Activated T-cell treated with anti-CD3 and anti-CD28 coated beads, Interleukin-2, amount 50 U/mL, for 48 hours (primary cell): ENCODE measurements at regions not wholly inside any gene's neighbourhood (a gene's known extent, or its start where the extent isn't known, plus 50 kb on each side); places are given as distances from the start of the nearest gene placed in this dataset.

Experiments
- DNase-seq, 2 experiments: peaks; one replicate each; pipeline ENCODE4 v3.0.0-alpha.2; 2020

DNA sequence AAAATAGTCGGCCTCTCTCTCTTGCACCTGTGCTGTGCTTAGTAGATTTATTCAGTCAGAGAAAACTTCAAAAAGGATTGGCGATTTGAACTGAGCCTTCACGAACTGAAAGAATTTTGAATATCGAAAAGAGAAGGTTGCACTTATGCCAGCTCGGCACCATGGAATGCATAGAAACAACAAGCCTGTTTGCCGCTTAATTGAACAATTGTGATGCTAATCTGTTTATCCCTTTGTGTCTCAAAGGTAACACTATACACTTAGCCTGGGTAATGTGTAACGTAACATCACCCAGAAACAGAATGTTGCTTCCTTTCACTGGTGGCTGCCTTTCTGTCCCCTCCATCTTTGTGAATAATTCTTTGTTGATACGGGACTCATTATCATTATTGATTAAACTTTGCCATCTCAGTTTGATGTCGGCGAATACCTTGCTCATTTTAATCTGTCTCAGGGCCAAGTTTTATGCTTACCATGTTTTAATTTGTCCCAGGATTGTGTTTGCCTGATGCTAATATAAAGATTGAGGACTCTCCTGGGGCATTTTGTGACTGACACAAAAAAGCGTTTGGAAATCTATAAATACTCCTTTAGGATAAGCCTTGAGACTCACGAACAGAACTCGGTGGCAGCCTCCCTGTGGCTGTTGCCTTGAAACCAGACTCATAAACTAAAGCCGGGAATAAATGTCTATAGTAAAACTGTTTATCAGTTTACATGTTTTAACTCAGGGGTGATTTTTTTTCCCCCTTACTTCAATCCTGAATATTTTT, 400.5 kb downstream of the RAPGEF2 start:
- DNase-seq, result no peak

DNA sequence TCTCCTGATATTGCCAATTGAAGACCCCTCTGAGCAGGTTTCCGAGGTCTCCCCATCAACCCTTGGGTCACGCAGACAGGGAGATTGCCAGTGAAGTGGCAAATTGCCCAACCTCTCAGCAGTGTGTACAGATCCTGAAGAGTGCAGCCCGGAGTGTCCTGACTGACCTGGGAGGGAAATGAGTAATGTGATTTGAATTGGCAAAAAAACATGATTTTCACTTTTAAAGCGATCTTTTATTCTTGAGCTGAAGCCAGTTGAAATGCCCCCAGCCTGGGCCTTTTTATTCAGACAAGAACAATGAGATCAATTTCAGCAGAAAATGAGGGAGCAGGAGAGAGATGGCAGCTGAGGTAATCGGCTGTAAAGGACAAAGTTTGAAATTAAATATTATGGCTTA, 401.8 kb downstream of the RAPGEF2 start:
- no peak for DNase-seq

DNA sequence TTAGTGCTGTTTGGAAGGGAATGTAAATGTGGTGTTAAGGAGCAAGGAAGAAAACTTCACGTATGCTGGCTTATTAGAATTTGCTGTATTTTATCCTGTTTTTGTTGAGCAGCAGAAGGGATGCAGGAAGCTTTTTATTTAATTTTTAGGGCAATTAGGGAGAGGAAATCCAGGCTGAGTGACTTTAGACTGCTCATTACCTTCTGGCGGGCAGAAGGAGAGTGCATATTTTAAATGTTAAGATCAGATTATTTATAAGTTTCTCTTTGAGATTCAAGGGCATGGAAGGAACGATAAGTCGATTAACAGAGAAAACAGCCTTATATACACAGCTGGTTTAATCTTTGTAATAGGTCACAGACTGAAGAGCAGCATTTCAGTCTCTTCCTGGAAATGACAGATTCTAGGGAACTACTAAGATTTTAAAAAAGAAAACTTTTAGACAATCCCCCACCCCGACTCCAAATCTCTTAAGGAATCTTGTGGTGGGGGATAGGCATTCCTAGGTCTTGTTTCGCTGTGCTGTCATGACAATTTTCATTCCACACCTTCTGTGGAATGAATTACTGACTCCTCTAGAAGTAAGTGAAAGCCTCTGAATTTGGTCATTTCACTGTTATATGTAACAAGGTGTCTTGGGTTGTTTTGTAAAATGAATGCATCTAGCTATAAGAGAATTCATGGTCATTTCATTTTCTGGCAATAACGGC, 402.5 kb downstream of the RAPGEF2 start:
- no peak for DNase-seq

DNA sequence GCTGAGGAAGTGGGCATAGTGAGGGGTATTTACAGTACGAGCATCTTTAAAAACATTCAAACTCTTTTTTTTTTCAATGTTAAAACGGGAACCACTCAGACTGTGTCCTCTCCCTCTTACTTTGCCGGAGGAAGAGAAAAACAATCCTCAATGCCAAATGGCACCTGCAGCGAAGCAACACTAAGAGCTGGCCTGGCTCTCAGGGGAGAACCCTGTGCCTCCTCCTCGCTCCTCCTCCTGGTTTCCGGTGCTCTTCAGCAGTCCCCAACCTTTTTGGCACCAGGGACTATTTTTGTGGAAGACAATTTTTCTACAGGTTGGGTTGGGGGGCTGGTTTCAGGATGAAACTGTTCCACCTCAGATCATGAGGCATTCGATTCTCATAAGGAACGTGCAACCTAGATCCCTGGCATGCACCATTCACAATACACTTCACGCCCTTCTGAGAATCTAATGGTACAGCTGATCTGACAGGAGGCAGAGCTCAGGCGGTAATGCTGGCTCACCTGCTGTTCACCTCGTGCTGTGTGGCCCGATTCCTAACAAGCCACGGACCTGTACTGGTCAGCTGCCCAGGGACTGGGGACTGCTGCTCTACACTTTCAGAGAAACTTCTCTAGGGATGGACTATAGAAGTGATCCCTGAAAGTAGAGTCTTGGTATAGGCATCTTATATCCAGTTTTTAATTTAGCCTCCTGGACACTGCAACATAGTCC, 404.1 kb downstream of the RAPGEF2 start:
- DNase-seq, result no peak

DNA sequence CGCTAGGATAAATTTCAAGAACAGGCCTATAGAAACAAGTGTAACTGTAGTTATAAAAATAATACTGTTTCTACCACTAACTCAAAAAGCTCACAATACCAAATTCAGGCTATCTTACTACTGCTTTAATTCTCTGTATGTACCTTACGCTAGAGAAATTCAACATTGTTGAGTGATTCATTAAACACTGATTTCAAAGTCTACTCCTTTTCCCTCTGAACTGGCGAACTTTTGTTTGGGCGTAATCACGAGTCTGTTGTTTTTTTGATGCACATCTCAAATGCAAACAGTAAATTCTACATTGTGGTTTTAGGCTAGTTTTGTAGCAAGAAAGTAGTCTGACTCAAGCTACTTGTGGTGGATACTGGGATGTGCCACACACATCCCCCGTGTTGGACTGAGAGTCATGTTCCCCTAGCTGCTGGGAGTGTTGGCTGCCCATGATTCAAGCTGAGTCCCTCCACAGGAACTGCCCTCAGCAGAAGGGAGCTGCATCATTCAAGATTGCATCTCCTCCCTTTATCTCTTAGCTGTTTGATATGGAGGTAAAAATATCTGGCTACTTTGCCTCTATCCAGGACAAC, 406.1 kb downstream of the RAPGEF2 start:
- DNase-seq, result no peak

DNA sequence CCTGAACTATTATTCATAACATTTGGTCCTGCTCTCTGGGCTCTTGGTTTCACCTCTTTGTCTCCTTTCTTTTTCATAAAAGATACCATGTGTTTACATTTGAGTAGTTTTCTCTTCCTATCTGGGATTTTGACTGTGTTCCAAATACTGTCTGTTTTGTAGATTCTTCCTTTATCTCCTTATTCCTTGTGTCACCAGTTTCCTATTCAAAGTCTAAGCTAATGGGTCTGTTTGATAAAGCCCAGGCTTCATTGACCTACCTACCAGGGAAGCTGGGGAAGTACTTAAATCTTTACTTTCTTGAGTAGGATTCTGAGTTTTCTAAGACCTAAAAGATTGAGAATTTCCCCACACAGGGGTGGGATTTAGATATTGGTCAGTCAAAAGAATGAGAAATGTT, 409.5 kb downstream of the RAPGEF2 start:
- no peak for DNase-seq

DNA sequence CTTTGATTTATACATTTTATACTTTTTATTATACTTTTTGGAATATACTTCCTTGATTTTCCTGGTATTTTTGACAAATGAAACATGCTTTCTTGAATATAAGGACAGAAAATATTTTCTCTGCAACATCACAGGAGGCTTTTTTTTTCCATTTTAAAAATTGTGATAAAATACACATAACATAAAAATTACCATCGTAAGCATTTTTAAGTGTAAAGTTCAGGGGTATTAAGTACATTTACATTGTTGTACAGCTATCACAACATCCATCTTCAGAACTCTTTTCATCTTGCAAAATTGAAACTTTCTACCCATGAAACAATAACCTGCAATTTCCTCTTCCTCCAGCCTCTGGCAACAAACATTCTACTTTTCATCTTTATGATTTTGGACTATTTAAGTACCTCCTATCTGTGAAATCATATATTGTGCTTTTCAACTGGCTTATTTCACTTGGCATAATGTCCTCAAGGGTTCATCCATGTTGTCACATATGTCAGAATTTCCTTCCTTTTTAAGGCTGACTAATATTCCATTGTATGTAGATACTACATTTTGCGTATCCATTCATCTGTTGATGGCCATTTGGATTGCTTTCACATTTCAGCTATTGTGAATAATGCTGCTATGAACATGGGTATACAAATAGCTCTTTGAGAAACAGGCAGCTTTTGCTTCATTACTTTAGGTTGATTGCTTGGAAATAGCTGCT, 412.6 kb downstream of the RAPGEF2 start:
- DNase-seq, result no peak

DNA sequence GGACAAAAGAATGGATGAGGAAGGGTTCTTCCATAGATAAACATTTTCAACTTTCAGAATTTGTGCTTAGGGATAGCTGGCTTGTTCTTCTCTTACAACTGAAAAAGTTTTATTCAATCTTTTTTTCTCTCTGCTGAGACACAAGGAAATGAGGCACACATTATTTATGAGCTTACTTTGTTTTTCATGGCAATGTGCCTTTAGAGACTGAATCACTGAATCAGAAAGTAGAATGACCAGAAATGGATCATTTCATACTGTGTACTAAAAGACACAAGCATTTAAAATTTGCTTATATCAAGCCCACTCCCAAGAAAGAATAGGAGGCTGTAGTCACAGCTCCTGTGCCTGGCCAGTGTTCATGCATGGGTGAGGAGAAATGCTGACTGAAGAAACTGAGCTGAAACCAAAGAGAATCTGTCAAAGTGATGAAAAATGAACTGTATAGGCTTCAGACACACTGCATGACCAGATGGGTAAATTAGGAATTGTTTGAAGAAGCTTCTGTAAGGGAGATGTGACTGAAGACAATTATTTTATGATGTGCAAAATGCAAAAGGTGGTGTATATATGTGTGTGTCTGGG, 413.8 kb downstream of the RAPGEF2 start:
- DNase-seq, result no peak

DNA sequence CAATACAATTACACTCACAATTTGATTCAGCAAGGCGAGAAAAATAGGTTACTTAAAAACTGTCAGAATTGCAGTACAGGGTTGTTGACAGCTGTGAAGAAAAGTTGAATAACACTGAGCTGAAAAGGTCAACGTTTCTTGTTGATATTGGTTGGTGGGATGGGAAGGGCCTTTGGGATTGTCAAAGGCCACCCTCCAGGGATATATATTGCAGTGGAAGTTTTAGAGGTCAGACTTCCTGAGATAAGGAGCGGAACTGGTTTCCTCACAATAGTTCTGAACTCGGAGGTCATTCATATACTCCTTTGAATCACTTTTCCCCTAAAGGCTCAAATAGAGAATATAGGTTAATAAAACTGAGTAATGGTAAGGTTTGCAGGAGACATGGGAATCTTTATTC, 417.2 kb downstream of the RAPGEF2 start:
- DNase-seq, result no peak

DNA sequence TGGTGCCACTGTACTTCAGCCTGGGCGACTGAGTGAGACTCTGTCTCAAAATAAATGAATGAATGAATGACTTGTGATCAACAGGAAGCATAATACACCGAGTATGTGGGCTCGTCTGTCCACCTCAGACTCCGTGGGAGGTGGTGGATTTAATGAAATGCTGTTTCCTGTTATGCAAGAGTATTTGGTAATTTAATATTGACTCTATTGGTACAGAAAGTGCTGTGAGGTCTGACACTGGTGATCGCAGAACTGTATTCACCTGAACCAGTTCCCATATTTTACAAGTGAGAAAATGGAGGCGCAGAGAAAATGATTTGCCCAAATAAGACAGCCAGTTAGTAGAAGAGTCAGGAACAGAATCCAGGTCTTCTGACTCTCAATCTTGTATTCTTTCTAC, 423.3 kb downstream of the RAPGEF2 start:
- DNase-seq, result no peak

DNA sequence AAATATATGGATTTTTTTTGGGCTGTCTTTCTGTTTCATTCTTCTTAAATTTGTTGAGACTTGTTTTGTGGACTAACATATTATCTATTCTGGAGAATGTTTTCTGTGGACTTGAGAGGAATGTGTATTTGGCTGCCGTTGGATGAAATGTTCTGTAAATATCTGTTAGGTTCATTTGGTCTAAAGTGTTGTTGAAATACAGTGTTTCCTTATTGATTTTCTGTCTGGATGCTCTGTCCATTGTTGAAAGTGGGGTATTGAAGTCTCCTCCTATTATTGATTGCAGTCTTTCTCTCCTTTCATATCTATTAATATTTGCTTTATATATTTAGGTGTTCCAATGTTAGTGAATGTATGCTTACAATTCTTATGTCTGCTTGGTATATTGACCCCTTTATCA, 431.8 kb downstream of the RAPGEF2 start:
- DNase-seq, result no peak

DNA sequence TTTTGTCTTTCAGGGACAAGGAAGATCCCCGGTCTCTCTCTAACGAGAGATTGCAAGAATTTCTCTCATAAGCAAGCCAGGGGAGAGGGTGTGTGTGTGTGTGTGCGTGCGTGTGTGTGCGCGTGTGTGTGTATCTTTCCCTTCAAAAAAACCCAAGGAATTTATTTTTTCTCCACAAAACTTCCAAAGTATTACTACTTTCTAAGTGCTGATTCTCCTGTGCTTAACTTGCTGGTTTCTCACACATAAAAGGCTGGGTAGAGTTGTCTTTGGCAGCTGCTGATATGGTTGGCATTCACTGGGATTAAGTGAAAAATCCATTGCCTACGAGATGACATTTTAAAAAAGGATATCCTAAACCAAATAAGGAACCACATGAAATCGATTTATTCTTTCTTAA, 435.7 kb downstream of the RAPGEF2 start:
- DNase-seq, result no peak

DNA sequence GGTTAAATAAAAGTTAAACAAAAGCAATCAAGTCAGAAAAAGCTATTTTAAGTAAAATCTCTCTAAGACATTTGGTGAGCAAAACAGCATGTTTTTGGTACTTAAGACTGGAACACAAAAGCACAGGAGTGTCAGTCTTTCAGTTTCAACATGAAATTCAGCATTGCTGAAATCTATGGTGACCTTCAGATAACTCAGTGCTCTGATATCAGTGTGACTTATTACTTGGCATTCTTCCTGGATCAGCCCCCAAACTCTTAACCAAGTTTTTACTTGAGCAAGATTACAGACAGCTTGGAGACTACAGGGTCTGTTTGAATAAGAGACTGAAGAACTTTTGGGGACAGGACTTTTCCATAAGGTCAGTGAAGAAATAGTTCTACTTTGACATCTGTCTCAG, 437.2 kb downstream of the RAPGEF2 start:
- no peak for DNase-seq

DNA sequence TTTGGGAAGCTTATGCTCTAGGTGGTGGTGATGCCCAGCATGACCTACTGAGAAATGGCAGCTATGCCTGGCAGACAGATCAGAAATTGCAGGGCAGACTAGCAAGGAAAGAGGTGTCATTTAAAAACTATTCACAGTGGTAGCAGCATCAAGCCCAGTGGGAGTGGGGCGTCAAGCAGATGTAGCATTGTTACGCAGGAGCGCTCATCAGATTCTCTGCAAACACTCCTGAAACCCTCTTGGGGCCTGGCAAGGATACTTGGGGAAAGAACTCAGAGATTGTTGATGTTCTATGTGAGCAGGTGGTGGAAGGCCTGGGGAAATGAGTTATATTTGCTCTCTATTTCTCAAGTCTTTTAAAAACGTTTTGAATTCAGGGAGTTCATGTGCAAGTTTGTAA, 437.6 kb downstream of the RAPGEF2 start:
- DNase-seq, result no peak

DNA sequence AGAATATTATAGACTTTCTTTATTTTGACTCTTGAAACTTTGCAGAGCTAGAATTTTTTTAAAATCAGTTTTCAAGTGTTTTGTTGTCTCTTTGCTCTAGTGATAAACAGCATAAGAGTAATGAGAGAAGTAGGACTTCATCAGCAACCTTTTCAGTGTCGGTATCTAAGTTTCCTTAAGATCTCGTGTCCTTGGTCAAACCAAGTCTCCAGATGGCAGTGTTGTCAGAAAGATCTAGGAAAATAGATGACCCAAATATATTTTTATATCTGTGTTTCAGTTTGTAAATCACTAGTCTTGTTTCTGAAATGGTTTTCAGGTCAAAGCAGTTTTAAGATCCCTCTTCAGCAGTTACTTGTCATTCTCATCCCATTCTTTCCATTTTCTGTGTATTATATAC, 438.3 kb downstream of the RAPGEF2 start:
- DNase-seq, result no peak

DNA sequence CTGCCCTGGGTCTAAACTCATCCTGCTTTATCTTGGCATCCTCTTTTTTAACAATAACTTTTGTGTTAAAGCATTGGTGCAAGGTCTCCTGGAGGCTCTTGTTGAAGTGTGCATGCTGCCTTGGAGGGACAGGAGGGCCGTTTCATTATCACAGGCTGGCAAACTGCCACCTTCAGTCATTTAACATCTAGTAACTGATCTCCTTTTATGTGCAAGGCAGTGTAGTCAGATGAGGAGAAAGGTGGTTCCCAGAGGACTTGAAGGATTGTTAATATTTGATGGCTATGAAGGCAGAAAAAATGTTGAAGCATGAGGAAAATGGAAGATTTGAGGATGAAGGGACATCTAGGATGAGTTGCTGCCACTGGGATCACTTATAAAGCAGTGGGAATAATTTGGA, 439.4 kb downstream of the RAPGEF2 start:
- DNase-seq, result no peak

DNA sequence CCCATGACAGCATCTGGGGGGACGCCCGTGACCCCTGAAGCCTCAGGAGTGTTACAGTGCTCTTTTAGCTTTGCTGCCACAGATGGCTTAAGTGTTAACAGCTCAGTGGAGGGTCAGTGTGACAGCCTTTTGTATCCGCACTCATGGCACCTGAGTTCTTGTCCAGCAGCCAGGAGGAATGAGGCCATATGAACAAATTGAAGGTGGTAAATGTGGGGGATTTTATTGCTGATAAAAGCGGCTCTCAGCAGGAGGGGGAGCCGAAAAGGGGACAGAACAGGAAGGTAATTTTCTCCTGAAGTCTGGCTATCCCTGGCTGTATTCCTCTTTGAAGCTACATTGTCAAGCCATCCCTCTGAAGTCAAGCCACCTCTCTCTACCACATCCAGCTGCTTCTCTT, 441.0 kb downstream of the RAPGEF2 start:
- no peak for DNase-seq

DNA sequence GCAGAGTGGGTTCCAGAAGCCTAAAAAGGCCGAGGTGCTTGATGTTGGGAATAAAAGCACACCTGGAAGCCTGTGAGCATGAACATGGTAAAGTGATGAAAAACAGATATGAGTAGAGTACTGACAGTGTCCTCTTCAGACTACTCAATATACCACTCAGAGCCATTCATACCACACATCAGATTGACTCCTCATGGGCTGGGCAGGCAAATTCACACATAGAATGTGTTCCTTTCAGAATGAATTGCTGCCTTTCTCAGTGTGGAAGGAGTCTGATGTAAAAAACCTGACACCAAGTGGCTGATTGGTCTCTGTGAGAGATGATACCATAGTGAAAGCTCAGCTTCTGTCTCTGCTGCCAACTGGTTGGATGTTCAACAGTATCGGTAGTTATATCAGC, 442.7 kb downstream of the RAPGEF2 start:
- DNase-seq, result no peak

DNA sequence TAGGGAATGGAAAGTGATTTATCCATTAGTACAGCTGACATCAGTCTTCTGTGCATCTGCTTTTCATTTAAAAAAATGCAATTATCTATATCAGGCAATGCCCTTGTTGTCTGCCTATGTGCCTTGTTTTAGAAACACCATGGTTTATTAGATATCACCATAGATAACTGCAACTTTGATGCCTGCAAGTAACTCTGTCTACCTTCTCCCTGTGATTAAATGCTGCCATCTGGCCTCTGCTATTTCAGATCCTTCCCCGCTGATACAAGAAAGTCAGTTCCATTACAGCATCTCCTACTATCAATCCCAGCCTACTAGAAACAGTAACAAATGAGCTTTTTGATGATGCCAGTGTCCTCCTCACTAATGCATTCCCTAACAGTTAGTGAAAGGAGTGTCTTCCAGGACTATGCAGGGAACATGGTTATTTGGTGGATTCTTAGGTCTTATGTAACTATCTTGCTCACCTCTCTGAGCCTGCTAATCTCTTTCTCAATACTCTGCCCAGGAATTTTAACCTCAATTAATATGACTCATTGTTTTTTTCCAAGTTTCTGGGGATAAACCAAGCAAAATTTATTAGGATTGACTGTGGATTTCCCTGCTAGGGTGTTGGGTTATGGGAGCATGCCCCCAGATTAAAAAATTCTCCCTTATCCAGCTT, 444.9 kb downstream of the RAPGEF2 start:
- no peak for DNase-seq

DNA sequence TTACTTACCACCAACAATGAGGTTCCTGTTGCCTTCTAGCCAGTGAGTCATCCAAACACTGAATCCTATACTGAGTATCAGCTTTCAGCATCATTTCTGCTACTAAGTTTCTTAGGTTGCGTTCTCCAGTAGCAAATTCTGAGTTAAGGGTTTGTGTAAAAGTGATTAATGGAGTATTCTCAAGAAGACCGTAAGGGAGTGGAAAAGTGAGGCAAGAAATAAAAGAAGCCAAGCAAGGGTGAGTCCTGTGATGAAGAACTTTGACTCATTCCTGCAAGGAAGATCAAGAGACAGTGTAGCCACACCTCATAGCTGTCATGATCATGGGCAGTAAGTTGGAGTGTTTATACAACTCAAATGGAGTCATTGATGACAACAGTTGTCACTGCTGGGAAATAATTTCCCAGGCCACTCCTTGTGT, 446.2 kb downstream of the RAPGEF2 start:
- no peak for DNase-seq

DNA sequence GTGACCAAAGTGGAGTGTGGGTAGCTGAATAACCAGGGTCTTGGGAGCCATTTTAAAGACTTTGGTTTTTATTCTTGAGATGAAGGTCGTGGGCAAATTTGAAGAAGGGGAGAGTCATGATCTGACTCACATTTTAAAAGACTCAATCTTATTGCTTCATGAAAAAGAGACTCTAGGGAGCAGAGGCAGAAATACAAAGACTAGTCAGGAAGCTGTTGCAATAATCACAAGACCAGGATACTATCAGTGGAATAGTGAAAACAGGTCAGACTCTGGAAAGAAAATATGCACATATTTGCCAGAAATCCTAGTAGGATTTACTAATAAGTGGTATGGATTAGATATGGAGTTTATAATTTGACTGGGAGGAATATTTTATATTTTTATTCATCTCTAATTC, 448.4 kb downstream of the RAPGEF2 start:
- DNase-seq, result no peak
